ENCODE measurements at regions not wholly inside any gene's neighbourhood (a gene's known extent, or its start where the extent isn't known, plus 50 kb on each side); places are given as distances from the start of the nearest gene placed in this dataset.

DNA sequence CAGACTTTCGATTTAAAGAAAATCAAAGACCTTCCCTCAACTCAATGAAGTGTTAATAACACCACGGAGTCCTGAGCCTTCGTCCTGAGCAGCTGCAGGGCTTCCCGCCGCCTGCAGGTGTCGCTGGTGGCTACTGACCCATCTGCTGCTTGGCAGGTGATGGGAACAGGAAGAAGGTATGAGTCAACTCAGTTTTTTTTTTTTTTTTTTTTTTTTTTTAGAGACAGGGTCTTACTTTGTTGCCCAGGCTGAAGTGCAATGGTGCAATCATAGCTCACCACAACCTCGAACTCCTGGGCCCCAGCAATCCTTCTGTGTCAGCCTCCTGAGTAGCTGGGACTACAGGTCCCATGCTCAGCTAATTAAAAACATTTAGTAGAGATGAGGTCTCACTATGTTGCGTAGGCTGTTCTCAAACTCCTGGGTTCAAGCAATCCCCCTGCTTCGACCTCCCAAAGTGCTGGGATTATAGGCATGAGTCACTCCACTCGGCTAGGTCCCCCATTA lies 185.7 kb upstream of the IL12B start:
- TF ChIP-seq, protein P1, sequence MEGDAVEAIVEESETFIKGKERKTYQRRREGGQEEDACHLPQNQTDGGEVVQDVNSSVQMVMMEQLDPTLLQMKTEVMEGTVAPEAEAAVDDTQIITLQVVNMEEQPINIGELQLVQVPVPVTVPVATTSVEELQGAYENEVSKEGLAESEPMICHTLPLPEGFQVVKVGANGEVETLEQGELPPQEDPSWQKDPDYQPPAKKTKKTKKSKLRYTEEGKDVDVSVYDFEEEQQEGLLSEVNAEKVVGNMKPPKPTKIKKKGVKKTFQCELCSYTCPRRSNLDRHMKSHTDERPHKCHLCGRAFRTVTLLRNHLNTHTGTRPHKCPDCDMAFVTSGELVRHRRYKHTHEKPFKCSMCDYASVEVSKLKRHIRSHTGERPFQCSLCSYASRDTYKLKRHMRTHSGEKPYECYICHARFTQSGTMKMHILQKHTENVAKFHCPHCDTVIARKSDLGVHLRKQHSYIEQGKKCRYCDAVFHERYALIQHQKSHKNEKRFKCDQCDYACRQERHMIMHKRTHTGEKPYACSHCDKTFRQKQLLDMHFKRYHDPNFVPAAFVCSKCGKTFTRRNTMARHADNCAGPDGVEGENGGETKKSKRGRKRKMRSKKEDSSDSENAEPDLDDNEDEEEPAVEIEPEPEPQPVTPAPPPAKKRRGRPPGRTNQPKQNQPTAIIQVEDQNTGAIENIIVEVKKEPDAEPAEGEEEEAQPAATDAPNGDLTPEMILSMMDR (IDR thresholded peaks at IDR 0.05) = peak; percentile 75 to 87 (median 82)
- TF ChIP-seq POLR2A (IDR thresholded peaks at IDR 0.05) = no peak
